Thoracic aorta (tissue), 2 donors: ENCODE measurements at regions not wholly inside any gene's neighbourhood (a gene's known extent, or its start where the extent isn't known, plus 50 kb on each side); places are given as distances from the start of the nearest gene placed in this dataset.

Experiments used
- ATAC-seq: fragments of 150-250 bp; one replicate; pipeline ENCODE4 v1.8.0; 2017; ENCODE audit warnings: low read depth; ENCODE audit not compliant: insufficient number of reproducible peaks, low FRiP score
- DNase-seq: peaks from one replicate; pipeline ENCODE4 v3.0.0-alpha.2; 2020; ENCODE audit warnings: low spot score
- H3K27ac ChIP-seq, 2 donors: fragments of 200-600 bp; sonication (generic); 1 replicate in 1 of 2; 2 replicates in 1 of 2; pipeline ENCODE4 v1.5.1; 2016; ENCODE audit warnings: mild to moderate bottlenecking in 2 of 2, moderate library complexity in 2 of 2
- H3K27me3 ChIP-seq: fragments of 200-600 bp; sonication (generic); replicated peaks from 2 replicates; pipeline ENCODE4 v1.6.0; 2016; ENCODE audit warnings: mild to moderate bottlenecking; ENCODE audit not compliant: insufficient read depth
- H3K36me3 ChIP-seq: fragments of 200-600 bp; sonication (generic); one replicate; pipeline ENCODE4 v1.5.1; 2016
- H3K4me1 ChIP-seq, 2 donors: fragments of 200-600 bp; sonication (generic); 1 replicate in 1 of 2; 2 replicates in 1 of 2; pipeline versions ENCODE4 v1.5.1 to v1.6.0; 2016; ENCODE audit warnings: low read depth in 2 of 2, mild to moderate bottlenecking in 1 of 2; ENCODE audit not compliant: control insufficient read depth in 1 of 2
- H3K4me3 ChIP-seq: fragments of 200-600 bp; sonication (generic); 2 replicates; pipeline ENCODE4 v1.5.1; 2016; ENCODE audit warnings: mild to moderate bottlenecking
- H3K9me3 ChIP-seq: fragments of 200-600 bp; sonication (generic); 2 replicates; pipeline ENCODE4 v1.5.1; 2016
- TF ChIP-seq, protein P1 (sequence below): fragments of 200-600 bp; sonication (generic); IDR thresholded peaks from one replicate; pipeline ENCODE4 v1.5.1; 2019; ENCODE audit warnings: antibody characterized with exemption

DNA sequence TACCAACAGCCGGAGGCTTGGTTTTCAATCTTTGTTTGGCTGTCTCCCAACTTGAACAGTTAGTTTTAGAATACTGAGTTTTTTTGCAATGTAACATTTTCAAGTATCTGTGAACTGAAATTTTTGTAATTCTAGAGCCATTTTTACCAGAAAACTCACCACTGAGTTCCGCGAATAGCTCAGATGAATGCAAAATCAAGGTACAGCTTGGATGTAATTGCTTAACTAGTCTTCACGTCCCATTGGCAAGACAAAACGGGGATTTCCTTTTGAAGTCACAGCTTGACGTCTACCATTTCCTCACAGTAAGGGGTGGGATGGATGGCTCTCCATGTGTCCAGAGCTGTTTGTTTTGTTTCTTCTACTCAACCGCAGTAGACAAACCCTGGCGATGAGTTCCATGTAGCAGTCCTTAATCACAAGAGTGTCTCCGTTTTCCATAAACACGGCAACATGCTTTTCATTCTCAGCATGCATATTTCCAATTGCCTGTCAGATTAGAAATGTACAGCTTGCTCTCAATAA, 55.8 kb upstream of the FGFR2 start:
- H3K27me3 ChIP-seq, result no peaks in the 10 kb centered on the region
- no peak overlapping the region for H3K4me3 ChIP-seq
- no peaks in the 10 kb centered on the region for H3K4me1 ChIP-seq
- TF ChIP-seq, protein P1, sequence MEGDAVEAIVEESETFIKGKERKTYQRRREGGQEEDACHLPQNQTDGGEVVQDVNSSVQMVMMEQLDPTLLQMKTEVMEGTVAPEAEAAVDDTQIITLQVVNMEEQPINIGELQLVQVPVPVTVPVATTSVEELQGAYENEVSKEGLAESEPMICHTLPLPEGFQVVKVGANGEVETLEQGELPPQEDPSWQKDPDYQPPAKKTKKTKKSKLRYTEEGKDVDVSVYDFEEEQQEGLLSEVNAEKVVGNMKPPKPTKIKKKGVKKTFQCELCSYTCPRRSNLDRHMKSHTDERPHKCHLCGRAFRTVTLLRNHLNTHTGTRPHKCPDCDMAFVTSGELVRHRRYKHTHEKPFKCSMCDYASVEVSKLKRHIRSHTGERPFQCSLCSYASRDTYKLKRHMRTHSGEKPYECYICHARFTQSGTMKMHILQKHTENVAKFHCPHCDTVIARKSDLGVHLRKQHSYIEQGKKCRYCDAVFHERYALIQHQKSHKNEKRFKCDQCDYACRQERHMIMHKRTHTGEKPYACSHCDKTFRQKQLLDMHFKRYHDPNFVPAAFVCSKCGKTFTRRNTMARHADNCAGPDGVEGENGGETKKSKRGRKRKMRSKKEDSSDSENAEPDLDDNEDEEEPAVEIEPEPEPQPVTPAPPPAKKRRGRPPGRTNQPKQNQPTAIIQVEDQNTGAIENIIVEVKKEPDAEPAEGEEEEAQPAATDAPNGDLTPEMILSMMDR, result no peak
- DNase-seq (no peak), ATAC-seq (no peak)
- H3K27ac ChIP-seq, result no peak overlapping the region
- H3K36me3 ChIP-seq, result no peaks in the 10 kb centered on the region
- no peaks in the 10 kb centered on the region for H3K9me3 ChIP-seq

DNA sequence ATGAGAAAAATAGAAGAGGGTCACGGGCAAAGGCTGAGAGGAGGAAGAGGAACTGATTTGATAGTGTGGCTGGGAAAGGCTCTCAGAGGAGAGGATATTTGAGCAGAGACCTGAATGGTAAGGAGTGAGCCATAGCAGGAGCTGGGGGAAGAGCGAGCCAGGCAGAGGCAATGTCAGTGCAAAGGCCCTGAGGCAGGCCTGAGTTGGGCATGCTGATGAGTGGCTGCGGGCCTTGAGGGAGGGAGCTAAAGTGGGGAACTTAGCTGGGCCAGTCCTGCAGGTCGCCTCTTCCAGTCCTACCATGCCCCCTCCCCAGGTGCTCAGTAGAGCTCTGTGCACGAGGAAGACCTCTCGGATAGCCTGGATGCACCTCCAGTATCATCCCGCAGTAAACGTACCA, 55.4 kb upstream of the FGFR2 start:
- no peaks in the 10 kb centered on the region for H3K36me3 ChIP-seq
- no peak overlapping the region for H3K27ac ChIP-seq
- DNase-seq (no peak), ATAC-seq (no peak)
- no peak overlapping the region for H3K4me3 ChIP-seq
- H3K27me3 ChIP-seq, result no peaks in the 10 kb centered on the region
- H3K4me1 ChIP-seq, result no peaks in the 10 kb centered on the region
- TF ChIP-seq, protein P1, result no peak
- H3K9me3 ChIP-seq, result no peaks in the 10 kb centered on the region

DNA sequence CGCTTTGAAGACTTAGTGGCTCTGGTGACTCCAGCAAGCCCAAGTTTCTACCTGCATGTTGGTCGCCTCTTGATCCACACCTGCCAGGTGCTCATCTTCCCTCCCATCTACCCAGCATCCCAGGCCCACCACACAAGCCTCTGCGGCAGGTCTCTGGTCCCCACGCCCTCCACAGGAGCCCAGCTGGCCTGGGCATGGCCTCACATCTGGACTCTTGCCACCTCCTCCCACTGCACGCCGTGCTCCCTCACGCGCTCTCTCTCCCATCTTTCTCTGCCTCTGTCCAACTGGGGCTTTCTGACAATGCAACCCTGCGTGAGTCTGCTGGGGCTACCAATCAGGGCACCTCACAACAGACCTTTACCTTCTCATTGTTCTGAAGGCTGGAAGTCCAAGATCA, 50.2 kb upstream of the FGFR2 start:
- Histone ChIP-seq H3K36me3 (no peaks in the 10 kb centered on the region), H3K27me3 (no peaks in the 10 kb centered on the region), H3K9me3 (no peaks in the 10 kb centered on the region), H3K4me3 (no peak overlapping the region), H3K27ac (no peak overlapping the region), H3K4me1 (no peaks in the 10 kb centered on the region)
- TF ChIP-seq, protein P1, result no peak
- ATAC-seq (no peak), DNase-seq (no peak)

DNA sequence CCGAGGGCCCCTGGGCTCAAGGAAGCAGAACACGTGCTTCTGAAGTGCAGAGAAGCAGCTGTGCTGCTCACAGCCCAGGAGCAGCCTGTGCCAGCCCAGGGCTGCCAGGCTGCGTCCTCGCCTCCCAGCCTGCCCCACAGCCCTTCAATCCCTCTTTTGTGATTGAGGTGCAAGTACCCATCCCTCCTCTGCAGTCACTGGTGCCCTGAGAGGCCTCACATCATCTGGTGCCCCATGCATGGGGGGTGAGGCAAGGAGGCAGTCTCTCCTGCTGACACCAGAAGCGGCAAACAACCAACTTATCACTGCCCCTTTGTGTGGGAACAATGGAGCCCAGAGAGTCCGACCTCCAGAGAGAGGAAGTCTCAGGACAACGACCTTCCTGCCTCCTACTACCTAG, 49.8 kb upstream of the FGFR2 start:
- DNase-seq, result no peak
- no peaks in the 10 kb centered on the region for H3K9me3 ChIP-seq
- no peak overlapping the region for H3K4me3 ChIP-seq
- H3K36me3 ChIP-seq, result no peaks in the 10 kb centered on the region
- H3K27ac ChIP-seq, result no peak overlapping the region
- TF ChIP-seq, protein P1, result no peak
- no peaks in the 10 kb centered on the region for H3K4me1 ChIP-seq
- no peak for ATAC-seq
- no peaks in the 10 kb centered on the region for H3K27me3 ChIP-seq
